ENCODE measurements at regions not wholly inside any gene's neighbourhood (a gene's known extent, or its start where the extent isn't known, plus 50 kb on each side); places are given as distances from the start of the nearest gene placed in this dataset.

DNA sequence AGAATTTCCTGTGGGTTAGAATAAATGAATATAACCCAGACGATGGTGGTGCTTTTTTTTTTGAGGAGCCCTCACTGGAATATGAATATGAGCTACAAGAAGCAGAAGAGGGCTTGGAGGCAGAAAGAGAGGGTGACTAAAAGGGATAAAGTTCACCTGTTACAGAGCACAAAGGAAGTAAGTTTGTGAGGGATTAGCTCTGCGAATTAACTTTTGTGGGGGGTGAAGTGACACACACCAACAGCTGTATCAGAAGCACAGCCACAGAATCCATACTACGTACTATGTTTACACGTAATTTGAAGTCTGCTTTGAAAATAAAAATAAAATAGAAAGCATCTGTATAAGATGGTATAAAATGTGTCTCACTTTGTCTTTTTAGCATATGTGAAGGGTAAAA, 963.6 kb upstream of the DIAPH2 start (continued):
- no peak for TF ChIP-seq GABPA (IDR thresholded peaks at IDR 0.05 in 1 of 2, conservative IDR thresholded peaks at IDR 0.05 in 1 of 2)
- TF ChIP-seq SP1 (IDR thresholded peaks at IDR 0.05) = no peak
- TF ChIP-seq FOXA2 (IDR thresholded peaks at IDR 0.05) = no peak
- TF ChIP-seq YY1 (IDR thresholded peaks at IDR 0.05) = no peak
- TF ChIP-seq EGR1 (IDR thresholded peaks at IDR 0.05; ENCODE audit: low read depth in 2 of 2) = no peak

GRCh38 chrX:95728446-95728845, 956.2 kb upstream of the DIAPH2 start:
- 55% methylated on average over 1 of the region's 1 CpG for WGBS
- TF ChIP-seq, protein P1, sequence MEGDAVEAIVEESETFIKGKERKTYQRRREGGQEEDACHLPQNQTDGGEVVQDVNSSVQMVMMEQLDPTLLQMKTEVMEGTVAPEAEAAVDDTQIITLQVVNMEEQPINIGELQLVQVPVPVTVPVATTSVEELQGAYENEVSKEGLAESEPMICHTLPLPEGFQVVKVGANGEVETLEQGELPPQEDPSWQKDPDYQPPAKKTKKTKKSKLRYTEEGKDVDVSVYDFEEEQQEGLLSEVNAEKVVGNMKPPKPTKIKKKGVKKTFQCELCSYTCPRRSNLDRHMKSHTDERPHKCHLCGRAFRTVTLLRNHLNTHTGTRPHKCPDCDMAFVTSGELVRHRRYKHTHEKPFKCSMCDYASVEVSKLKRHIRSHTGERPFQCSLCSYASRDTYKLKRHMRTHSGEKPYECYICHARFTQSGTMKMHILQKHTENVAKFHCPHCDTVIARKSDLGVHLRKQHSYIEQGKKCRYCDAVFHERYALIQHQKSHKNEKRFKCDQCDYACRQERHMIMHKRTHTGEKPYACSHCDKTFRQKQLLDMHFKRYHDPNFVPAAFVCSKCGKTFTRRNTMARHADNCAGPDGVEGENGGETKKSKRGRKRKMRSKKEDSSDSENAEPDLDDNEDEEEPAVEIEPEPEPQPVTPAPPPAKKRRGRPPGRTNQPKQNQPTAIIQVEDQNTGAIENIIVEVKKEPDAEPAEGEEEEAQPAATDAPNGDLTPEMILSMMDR (IDR thresholded peaks at IDR 0.05; ENCODE audit: low read depth, low read length, missing input control) = no peak
- TF ChIP-seq RAD21 (IDR thresholded peaks at IDR 0.05) (no peak), YY1 (IDR thresholded peaks at IDR 0.05) (no peak), HNF4A (conservative IDR thresholded peaks at IDR 0.05) (no peak)
- TF ChIP-seq, protein P2, sequence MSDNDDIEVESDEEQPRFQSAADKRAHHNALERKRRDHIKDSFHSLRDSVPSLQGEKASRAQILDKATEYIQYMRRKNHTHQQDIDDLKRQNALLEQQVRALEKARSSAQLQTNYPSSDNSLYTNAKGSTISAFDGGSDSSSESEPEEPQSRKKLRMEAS (IDR thresholded peaks at IDR 0.05) = no peak
- no peak for DNase-seq (ENCODE audit: low spot score)

DNA sequence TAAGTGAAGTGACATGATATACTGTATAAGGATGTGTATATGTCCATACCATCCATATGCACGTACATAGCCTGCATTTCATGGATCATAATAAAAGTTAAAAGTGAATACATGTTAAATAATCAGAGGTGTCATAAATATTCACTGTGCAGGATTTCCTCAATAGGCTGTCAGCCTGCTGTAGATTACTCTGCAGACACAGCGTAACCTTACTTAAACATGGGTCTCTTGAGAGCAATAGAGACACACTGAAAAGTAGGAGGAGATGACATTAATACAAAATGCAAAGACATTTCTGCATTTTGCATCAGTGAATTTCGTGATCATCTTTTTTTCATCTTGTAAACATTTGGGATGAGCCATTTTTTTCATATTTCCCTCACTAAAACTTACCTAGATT, 955.2 kb upstream of the DIAPH2 start:
- TF ChIP-seq NR2F2 (IDR thresholded peaks at IDR 0.05) = no peak
- TF ChIP-seq YY1 (IDR thresholded peaks at IDR 0.05) = no peak
- no peak for TF ChIP-seq FOXA1 (IDR thresholded peaks at IDR 0.05)
- Histone ChIP-seq H3K27me3 (ENCODE audit: control insufficient read depth in 4 of 4, insufficient read depth in 4 of 4, low read length in 3 of 4) (no peaks in the 10 kb centered on the region), H3K27ac (ENCODE audit: low read depth in 1 of 2, low read length in 2 of 2) (no peak overlapping the region), H3K4me1 (ENCODE audit: control insufficient read depth in 4 of 4, insufficient read depth in 4 of 4, low read length in 3 of 4) (no peaks in the 10 kb centered on the region), H3K4me3 (ENCODE audit: low read depth in 1 of 3, low read length in 3 of 3) (no peak overlapping the region), H3K36me3 (ENCODE audit: control insufficient read depth in 4 of 4, insufficient read depth in 3 of 4, low read depth in 1 of 4, low read length in 3 of 4) (no peaks in the 10 kb centered on the region), H3K9ac (ENCODE audit: low read depth in 1 of 2, low read length in 2 of 2) (no peak overlapping the region), H3K9me3 (ENCODE audit: control insufficient read depth in 4 of 4, low read length in 3 of 4) (no peaks in the 10 kb centered on the region)
- WGBS = 46% methylated on average over 3 of the region's 3 CpGs
- no peak for DNase-seq (ENCODE audit: low spot score)

More at GRCh38 chrX:95728446-95728845, 956.2 kb upstream of the DIAPH2 start:
- Histone ChIP-seq H3K4me1 (ENCODE audit: control insufficient read depth in 4 of 4, insufficient read depth in 4 of 4, low read length in 3 of 4) (no peaks in the 10 kb centered on the region), H3K4me3 (ENCODE audit: low read depth in 1 of 3, low read length in 3 of 3) (no peak overlapping the region), H3K27ac (ENCODE audit: low read depth in 1 of 2, low read length in 2 of 2) (no peak overlapping the region), H3K9me3 (ENCODE audit: control insufficient read depth in 4 of 4, low read length in 3 of 4) (no peaks in the 10 kb centered on the region), H3K27me3 (ENCODE audit: control insufficient read depth in 4 of 4, insufficient read depth in 4 of 4, low read length in 3 of 4) (no peaks in the 10 kb centered on the region), H3K36me3 (ENCODE audit: control insufficient read depth in 4 of 4, insufficient read depth in 3 of 4, low read depth in 1 of 4, low read length in 3 of 4) (no peaks in the 10 kb centered on the region), H3K9ac (ENCODE audit: low read depth in 1 of 2, low read length in 2 of 2) (no peak overlapping the region)

GRCh38 chrX:95733426-95733825, 951.2 kb upstream of the DIAPH2 start:
- no peak overlapping the region for H3K4me3 ChIP-seq (ENCODE audit: low read depth in 1 of 3, low read length in 3 of 3)
- TF ChIP-seq TAF1 (conservative IDR thresholded peaks at IDR 0.05) (no peak), RAD21 (IDR thresholded peaks at IDR 0.05) (no peak)
- H3K4me1 ChIP-seq (ENCODE audit: control insufficient read depth in 4 of 4, insufficient read depth in 4 of 4, low read length in 3 of 4) = no peaks in the 10 kb centered on the region
- no peaks in the 10 kb centered on the region for H3K27me3 ChIP-seq (ENCODE audit: control insufficient read depth in 4 of 4, insufficient read depth in 4 of 4, low read length in 3 of 4)
- H3K36me3 ChIP-seq (ENCODE audit: control insufficient read depth in 4 of 4, insufficient read depth in 3 of 4, low read depth in 1 of 4, low read length in 3 of 4) = no peaks in the 10 kb centered on the region
- H3K27ac ChIP-seq (ENCODE audit: low read depth in 1 of 2, low read length in 2 of 2) = no peak overlapping the region
- DNase-seq (ENCODE audit: low spot score) = no peak
- 75% methylated on average over 3 of the region's 3 CpGs for WGBS
- no peaks in the 10 kb centered on the region for H3K9me3 ChIP-seq (ENCODE audit: control insufficient read depth in 4 of 4, low read length in 3 of 4)
- H3K9ac ChIP-seq (ENCODE audit: low read depth in 1 of 2, low read length in 2 of 2) = no peak overlapping the region
